Panc1 (cell line): ENCODE measurements at regions not wholly inside any gene's neighbourhood (a gene's known extent, or its start where the extent isn't known, plus 50 kb on each side); places are given as distances from the start of the nearest gene placed in this dataset.

ENCODE experiments used
- ATAC-seq: fragments of 200-7000 bp; cut with Tn5 transposase; 2 replicates; pipeline ENCODE4 v1.9.1; 2020; ENCODE audit warnings: mild to moderate bottlenecking, moderate library complexity
- BruUV-seq: library from RNA; stranded (reverse); fragments of 400-500 nt; replicated peaks from 2 replicates; lab custom pipeline; 2021; lab: Mats Ljungman, UMichigan
- CTCF ChIA-PET: fragments of 300-600 bp; sonication (Branson Sonifier 250); formaldehyde crosslinking; loops from one replicate; lab custom pipeline; 2022; ENCODE audit warnings: antibody characterized with exemption; lab: Charles Lee
- POLR2A ChIA-PET: fragments of 300-600 bp; sonication (Branson Sonifier 250); formaldehyde crosslinking; loops from one replicate; lab custom pipeline; 2022; ENCODE audit warnings: antibody characterized with exemption; lab: Charles Lee
- DNase-seq: peaks from one replicate; pipeline ENCODE4 v3.0.0-alpha.2; 2010; ENCODE audit warnings: low read depth, low spot score
- H3K27ac ChIP-seq: 2 replicates; pipeline ENCODE4 v1.5.1; 2011; ENCODE audit warnings: mild to moderate bottlenecking, low read length, inconsistent platforms
- H3K27me3 ChIP-seq: fragments of 200-500 bp; sonication (Bioruptor generic); 2 replicates; pipeline ENCODE4 v1.6.0; 2014; ENCODE audit warnings: low read length, inconsistent platforms; ENCODE audit not compliant: control insufficient read depth, insufficient read depth
- H3K36me3 ChIP-seq: fragments of 200-500 bp; sonication (Bioruptor generic); 2 replicates; pipeline ENCODE4 v1.5.1; 2014; ENCODE audit warnings: inconsistent platforms, mild to moderate bottlenecking, low read length, moderate library complexity; ENCODE audit not compliant: control insufficient read depth, insufficient read depth
- H3K4me1 ChIP-seq: 2 replicates; pipeline ENCODE4 v1.5.1; 2011; ENCODE audit warnings: inconsistent platforms, mild to moderate bottlenecking, low read length, moderate library complexity; ENCODE audit not compliant: control insufficient read depth, insufficient read depth
- H3K4me3 ChIP-seq, 2 experiments: 2 replicates each; pipeline ENCODE4 v1.5.1; 2011 to 2012; ENCODE audit warnings: low read depth in 2 of 2, low read length in 2 of 2, mild to moderate bottlenecking in 2 of 2, inconsistent platforms in 1 of 2, moderate library complexity in 1 of 2
- H3K9me3 ChIP-seq: fragments of 200-500 bp; sonication (Bioruptor generic); 2 replicates; pipeline ENCODE4 v1.5.1; 2014; ENCODE audit warnings: low read depth, mild to moderate bottlenecking, inconsistent platforms, low read length, moderate library complexity; ENCODE audit not compliant: control insufficient read depth, insufficient read depth
- POLR2AphosphoS5 ChIP-seq: IDR thresholded peaks from 2 replicates; pipeline ENCODE4 v1.6.1; 2012; ENCODE audit warnings: mild to moderate bottlenecking, low read depth, low read length, moderate library complexity
- SIN3A ChIP-seq: IDR thresholded peaks from 2 replicates; pipeline ENCODE4 v1.6.1; 2012; ENCODE audit warnings: low read depth, mild to moderate bottlenecking, low read length, moderate library complexity, borderline replicate concordance; ENCODE audit not compliant: insufficient read depth
- TCF7L2 ChIP-seq: IDR thresholded peaks from 2 replicates; pipeline ENCODE4 v1.6.1; 2011; ENCODE audit warnings: mild to moderate bottlenecking, low read depth, low read length, inconsistent platforms
- in situ Hi-C: cut with HindIII; loops from 2 replicates; pipeline ENCODE4 v1.10.0; 2016; ENCODE audit warnings: low sequenced_read_pairs, low pct_unique_long_range_greater_than_20kb
- intact Hi-C: fragments of 100-400 bp; cut with micrococcal nuclease; formaldehyde crosslinking; loops from one replicate; pipeline ENCODE4 v1.10.0; 2022; ENCODE audit not compliant: unreplicated experiment
- TF ChIP-seq, protein P1 (sequence below), 2 experiments: IDR thresholded peaks; 2 replicates each; pipeline ENCODE4 v1.6.1; 2011 to 2012; ENCODE audit warnings: low read depth in 2 of 2, control low read depth in 1 of 2, low read length in 1 of 2, mild to moderate bottlenecking in 1 of 2, moderate library complexity in 1 of 2; ENCODE audit not compliant: insufficient read depth in 1 of 2
- TF ChIP-seq, protein P2 (sequence below): fragments of 450-650 bp; IDR thresholded peaks from 2 replicates; pipeline ENCODE4 v1.5.1; 2017; ENCODE audit warnings: mild to moderate bottlenecking

DNA sequence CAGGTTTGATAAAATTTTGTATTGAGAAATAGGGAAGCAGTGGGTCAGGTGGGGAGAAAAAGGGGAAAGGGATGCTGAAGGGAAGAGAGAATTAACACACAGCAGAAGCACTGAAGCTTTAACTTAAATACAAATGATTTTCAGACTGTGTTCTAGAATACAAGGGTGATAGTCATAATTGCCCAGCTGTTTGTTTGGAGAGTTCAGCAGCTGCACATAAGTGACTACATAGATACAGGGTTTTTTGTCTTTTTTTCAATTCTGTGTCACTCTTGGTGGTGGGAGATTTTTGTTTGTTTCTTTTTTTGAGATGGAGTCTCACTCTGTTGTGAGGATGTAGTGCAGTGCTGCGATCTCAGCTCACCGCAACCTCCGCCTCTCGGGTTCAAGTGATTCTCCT lies 590.4 kb upstream of the SEMA6A start:
- intact Hi-C loops (no loop called here), in situ Hi-C loops (no loop called here)
- H3K4me3 ChIP-seq: no peak overlapping the region
- H3K27ac ChIP-seq: no peak overlapping the region
- ChIA-PET CTCF (no interaction called here), POLR2A (no interaction called here)
- H3K9me3 ChIP-seq: no peaks in the 10 kb centered on the region
- TF ChIP-seq SIN3A (no peak), TCF7L2 (no peak), POLR2AphosphoS5 (no peak)
- TF ChIP-seq, protein P1, sequence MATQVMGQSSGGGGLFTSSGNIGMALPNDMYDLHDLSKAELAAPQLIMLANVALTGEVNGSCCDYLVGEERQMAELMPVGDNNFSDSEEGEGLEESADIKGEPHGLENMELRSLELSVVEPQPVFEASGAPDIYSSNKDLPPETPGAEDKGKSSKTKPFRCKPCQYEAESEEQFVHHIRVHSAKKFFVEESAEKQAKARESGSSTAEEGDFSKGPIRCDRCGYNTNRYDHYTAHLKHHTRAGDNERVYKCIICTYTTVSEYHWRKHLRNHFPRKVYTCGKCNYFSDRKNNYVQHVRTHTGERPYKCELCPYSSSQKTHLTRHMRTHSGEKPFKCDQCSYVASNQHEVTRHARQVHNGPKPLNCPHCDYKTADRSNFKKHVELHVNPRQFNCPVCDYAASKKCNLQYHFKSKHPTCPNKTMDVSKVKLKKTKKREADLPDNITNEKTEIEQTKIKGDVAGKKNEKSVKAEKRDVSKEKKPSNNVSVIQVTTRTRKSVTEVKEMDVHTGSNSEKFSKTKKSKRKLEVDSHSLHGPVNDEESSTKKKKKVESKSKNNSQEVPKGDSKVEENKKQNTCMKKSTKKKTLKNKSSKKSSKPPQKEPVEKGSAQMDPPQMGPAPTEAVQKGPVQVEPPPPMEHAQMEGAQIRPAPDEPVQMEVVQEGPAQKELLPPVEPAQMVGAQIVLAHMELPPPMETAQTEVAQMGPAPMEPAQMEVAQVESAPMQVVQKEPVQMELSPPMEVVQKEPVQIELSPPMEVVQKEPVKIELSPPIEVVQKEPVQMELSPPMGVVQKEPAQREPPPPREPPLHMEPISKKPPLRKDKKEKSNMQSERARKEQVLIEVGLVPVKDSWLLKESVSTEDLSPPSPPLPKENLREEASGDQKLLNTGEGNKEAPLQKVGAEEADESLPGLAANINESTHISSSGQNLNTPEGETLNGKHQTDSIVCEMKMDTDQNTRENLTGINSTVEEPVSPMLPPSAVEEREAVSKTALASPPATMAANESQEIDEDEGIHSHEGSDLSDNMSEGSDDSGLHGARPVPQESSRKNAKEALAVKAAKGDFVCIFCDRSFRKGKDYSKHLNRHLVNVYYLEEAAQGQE (IDR thresholded peaks at IDR 0.05; ENCODE audit: insufficient read depth in 1 of 2, low read depth in 2 of 2, low read length in 1 of 2): no peak
- TF ChIP-seq, protein P2, sequence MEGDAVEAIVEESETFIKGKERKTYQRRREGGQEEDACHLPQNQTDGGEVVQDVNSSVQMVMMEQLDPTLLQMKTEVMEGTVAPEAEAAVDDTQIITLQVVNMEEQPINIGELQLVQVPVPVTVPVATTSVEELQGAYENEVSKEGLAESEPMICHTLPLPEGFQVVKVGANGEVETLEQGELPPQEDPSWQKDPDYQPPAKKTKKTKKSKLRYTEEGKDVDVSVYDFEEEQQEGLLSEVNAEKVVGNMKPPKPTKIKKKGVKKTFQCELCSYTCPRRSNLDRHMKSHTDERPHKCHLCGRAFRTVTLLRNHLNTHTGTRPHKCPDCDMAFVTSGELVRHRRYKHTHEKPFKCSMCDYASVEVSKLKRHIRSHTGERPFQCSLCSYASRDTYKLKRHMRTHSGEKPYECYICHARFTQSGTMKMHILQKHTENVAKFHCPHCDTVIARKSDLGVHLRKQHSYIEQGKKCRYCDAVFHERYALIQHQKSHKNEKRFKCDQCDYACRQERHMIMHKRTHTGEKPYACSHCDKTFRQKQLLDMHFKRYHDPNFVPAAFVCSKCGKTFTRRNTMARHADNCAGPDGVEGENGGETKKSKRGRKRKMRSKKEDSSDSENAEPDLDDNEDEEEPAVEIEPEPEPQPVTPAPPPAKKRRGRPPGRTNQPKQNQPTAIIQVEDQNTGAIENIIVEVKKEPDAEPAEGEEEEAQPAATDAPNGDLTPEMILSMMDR: no peak
- no peak for ATAC-seq
- no TSS peak for BruUV-seq
- no peak for DNase-seq
- H3K36me3 ChIP-seq: no peaks in the 10 kb centered on the region
- H3K4me1 ChIP-seq: no peaks in the 10 kb centered on the region
- H3K27me3 ChIP-seq: no peaks in the 10 kb centered on the region

DNA sequence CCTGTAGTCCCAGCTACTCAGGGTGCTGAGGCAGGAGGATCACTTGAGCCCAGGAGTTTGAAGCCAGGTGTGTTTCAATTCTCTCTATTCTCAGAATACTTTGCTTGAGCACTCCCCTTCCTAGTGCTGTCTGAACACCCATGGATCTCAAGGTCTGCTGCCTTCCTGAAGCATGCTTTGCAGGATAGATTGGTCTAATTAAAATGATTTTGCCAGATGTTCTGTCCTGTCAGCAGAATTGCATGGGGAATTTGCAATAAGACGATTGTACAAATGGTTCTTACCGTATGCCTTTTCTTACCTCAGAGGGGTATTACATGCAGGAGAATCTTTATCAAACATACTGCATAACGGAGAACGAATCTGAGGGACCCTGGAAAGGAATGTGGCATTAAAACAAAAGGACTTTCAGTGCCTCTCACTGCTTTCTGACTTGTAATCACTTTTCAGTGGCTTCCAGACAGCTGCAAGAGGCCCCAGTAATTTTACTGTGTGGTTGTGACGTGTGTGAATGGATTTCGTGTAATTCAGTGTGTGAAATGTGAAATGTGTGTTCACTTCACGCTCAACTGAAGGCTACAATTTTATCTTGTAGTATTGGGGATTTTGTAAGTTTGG lies 587.2 kb upstream of the SEMA6A start:
- CTCF ChIA-PET: no interaction called here
- BruUV-seq: no TSS peak
- no peak for ATAC-seq

More for the DNA sequence above, 587.2 kb upstream of the SEMA6A start:
- Histone ChIP-seq H3K36me3 (no peaks in the 10 kb centered on the region; the same call in 1 of the 2 replicates), H3K9me3 (no peaks in the 10 kb centered on the region), H3K27me3 (no peaks in the 10 kb centered on the region), H3K4me3 (no peak overlapping the region), H3K4me1 (no peaks in the 10 kb centered on the region), H3K27ac (no peak overlapping the region)
- TF ChIP-seq POLR2AphosphoS5 (no peak), TCF7L2 (no peak), SIN3A (no peak)
- TF ChIP-seq, protein P2: no peak
- TF ChIP-seq, protein P1 (IDR thresholded peaks at IDR 0.05; ENCODE audit: insufficient read depth in 1 of 2, low read depth in 2 of 2, low read length in 1 of 2): no peak
- in situ Hi-C loops: no loop called here
- POLR2A ChIA-PET: no interaction called here
- intact Hi-C loops: no loop called here
- DNase-seq: no peak
